B cell (primary cell): ENCODE measurements at regions not wholly inside any gene's neighbourhood (a gene's known extent, or its start where the extent isn't known, plus 50 kb on each side); places are given as distances from the start of the nearest gene placed in this dataset.

Experiments
- ATAC-seq: fragments of 200-7000 bp; cut with Tn5 transposase; one replicate; pipeline ENCODE4 v1.10.0; 2021; ENCODE audit warnings: low read depth, mild to moderate bottlenecking, moderate number of reproducible peaks, moderate library complexity
- CTCF ChIA-PET: fragments of 350-600 bp; sonication (Branson Sonifier 250); formaldehyde crosslinking; loops from one replicate; lab custom pipeline; 2021; ENCODE audit warnings: antibody characterized with exemption, inconsistent platforms; lab: Charles Lee
- POLR2A ChIA-PET: fragments of 350-600 bp; sonication (Branson Sonifier 250); formaldehyde crosslinking; loops from one replicate; lab custom pipeline; 2021; ENCODE audit warnings: antibody characterized with exemption; lab: Charles Lee
- DNase-seq: peaks from one replicate; pipeline ENCODE4 v3.0.0; 2013
- H2AFZ ChIP-seq: 2 replicates; pipeline ENCODE4 v1.6.1; 2012; ENCODE audit warnings: mild to moderate bottlenecking, low read depth, low read length; ENCODE audit not compliant: insufficient read depth, poor library complexity, severe bottlenecking
- H3K27ac ChIP-seq, 2 donors: 1 replicate in 1 of 2; 2 replicates in 1 of 2; pipeline ENCODE4 v1.5.1; 2012 to 2013; ENCODE audit warnings: low read length in 2 of 2, mild to moderate bottlenecking in 2 of 2, moderate library complexity in 1 of 2
- H3K27me3 ChIP-seq, 4 experiments: fragments of 200-600 bp in 1 of 4; sonication (generic) in 1 of 4; replicated peaks in 1 of 4; 1 replicate in 2 of 4; 2 replicates in 2 of 4; pipeline versions ENCODE4 v1.6.1 to v1.7.0; 2013 to 2016; ENCODE audit warnings: low read length in 3 of 4, mild to moderate bottlenecking in 2 of 4, mixed read lengths in 1 of 4, moderate library complexity in 1 of 4; ENCODE audit not compliant: insufficient read depth in 4 of 4, control insufficient read depth in 3 of 4; ENCODE audit errors: control extremely low read depth in 1 of 4
- H3K36me3 ChIP-seq, 2 experiments: replicated peaks in 1 of 2; 1 replicate in 1 of 2; 2 replicates in 1 of 2; pipeline versions ENCODE4 v1.6.1 to v1.7.1; 2013; ENCODE audit warnings: low read length in 1 of 2; ENCODE audit not compliant: insufficient read depth in 2 of 2, control insufficient read depth in 1 of 2; ENCODE audit errors: control extremely low read depth in 1 of 2, extremely low read depth in 1 of 2
- H3K4me1 ChIP-seq, 2 donors: fragments of 200-600 bp in 1 of 2; sonication (generic) in 1 of 2; 1 replicate in 1 of 2; 2 replicates in 1 of 2; pipeline versions ENCODE4 v1.5.1 to v1.6.1; 2013 to 2017; ENCODE audit warnings: low read length in 2 of 2; ENCODE audit not compliant: control insufficient read depth in 2 of 2, insufficient read depth in 2 of 2
- H3K4me2 ChIP-seq: replicated peaks from 2 replicates; pipeline ENCODE3; 2012; ENCODE audit warnings: mild to moderate bottlenecking, low read depth, low read length; ENCODE audit not compliant: poor library complexity, severe bottlenecking
- H3K4me3 ChIP-seq, 5 experiments: fragments of 200-600 bp in 1 of 5; sonication (generic) in 1 of 5; 1 replicate in 3 of 5; 2 replicates in 2 of 5; pipeline versions ENCODE4 v1.5.1 to v1.7.0; 2011 to 2016; ENCODE audit warnings: low read length in 4 of 5, mild to moderate bottlenecking in 4 of 5, low read depth in 2 of 5, control low read depth in 1 of 5, moderate library complexity in 1 of 5; ENCODE audit not compliant: insufficient read depth in 1 of 5; ENCODE audit errors: control extremely low read depth in 1 of 5, extremely low read depth in 1 of 5
- H3K79me2 ChIP-seq: fragments of 200-600 bp; sonication (generic); one replicate; pipeline ENCODE4 v1.6.0; 2016; ENCODE audit warnings: low read length; ENCODE audit not compliant: control insufficient read depth, insufficient read depth
- H3K9ac ChIP-seq: fragments of 200-600 bp; sonication (generic); 2 replicates; pipeline ENCODE4 v1.6.1; 2017; ENCODE audit warnings: mild to moderate bottlenecking, low read length, moderate library complexity
- H3K9me3 ChIP-seq, 3 donors: one replicate each; pipeline versions ENCODE4 v1.6.1 to v1.7.1; 2013; ENCODE audit warnings: low read length in 2 of 3; ENCODE audit not compliant: control insufficient read depth in 2 of 3, insufficient read depth in 1 of 3; ENCODE audit errors: control extremely low read depth in 1 of 3
- H4K20me1 ChIP-seq: 2 replicates; pipeline ENCODE4 v1.6.0; 2012; ENCODE audit warnings: mild to moderate bottlenecking, low read length; ENCODE audit not compliant: insufficient read depth, control insufficient read depth, poor library complexity, severe bottlenecking
- H3K27ac Mint-ChIP-seq: one replicate; pipeline ENCODE4 v1.8.0; 2021; ENCODE audit warnings: mixed read lengths
- H3K27me3 Mint-ChIP-seq: one replicate; pipeline ENCODE4 v1.8.0; 2021; ENCODE audit warnings: mixed read lengths
- H3K4me1 Mint-ChIP-seq: one replicate; pipeline ENCODE4 v1.8.0; 2021; ENCODE audit warnings: mixed read lengths
- H3K4me3 Mint-ChIP-seq: one replicate; pipeline ENCODE4 v1.8.0; 2021; ENCODE audit warnings: mixed read lengths
- H3K9me3 Mint-ChIP-seq: one replicate; pipeline ENCODE4 v1.8.0; 2022; ENCODE audit warnings: mixed read lengths; ENCODE audit not compliant: insufficient read depth
- EZH2 ChIP-seq: IDR thresholded peaks from 2 replicates; pipeline ENCODE4 v1.6.1; 2012; ENCODE audit warnings: borderline replicate concordance, low read depth, mild to moderate bottlenecking, moderate library complexity, low read length; ENCODE audit not compliant: insufficient read depth, poor library complexity, severe bottlenecking
- WGBS: methylation state at CpG from one replicate; pipeline ENCODE4 v1.1.5; 2013; ENCODE audit warnings: missing lambda C conversion rate; ENCODE audit not compliant: insufficient coverage; 5-methylcytosine and 5-hydroxymethylcytosine counted together
- intact Hi-C: fragments of 100-400 bp; cut with micrococcal nuclease; formaldehyde crosslinking; loops from one replicate; pipeline ENCODE4 v1.10.0; 2022
- TF ChIP-seq, protein P1 (sequence below): fragments of 200-600 bp; IDR thresholded peaks from one replicate; pipeline ENCODE4 v1.8.0; 2022; ENCODE audit warnings: antibody characterized with exemption, mild to moderate bottlenecking

DNA sequence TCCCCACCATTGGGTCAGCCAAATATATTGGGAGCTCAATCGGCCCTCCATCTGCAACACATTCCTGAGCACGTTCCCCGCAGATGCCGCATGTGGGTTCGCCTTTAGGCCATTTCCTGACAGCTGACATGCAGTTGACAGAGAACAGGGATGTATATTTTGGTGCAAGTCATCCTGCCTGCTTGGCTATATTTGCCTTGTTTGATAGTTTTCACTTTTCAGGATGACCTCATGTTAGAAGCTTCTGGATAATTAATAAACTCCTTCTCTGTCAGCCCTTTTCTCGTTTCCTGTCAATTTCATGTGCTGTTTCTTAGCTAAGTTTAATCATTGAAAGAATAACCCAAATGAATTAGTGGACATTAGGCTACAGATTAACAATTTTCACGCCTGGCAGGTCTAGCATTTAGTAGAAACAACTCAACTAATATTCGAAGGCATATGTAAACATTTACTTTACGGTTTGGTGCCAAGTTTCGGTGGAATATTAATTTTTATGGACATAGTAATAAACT, 105.8 kb upstream of the SLC5A12 start:
- Histone ChIP-seq H3K4me2 (no peak overlapping the region), H3K9ac (no peak overlapping the region), H3K4me3 (no peak overlapping the region), H3K36me3 (no peaks in the 10 kb centered on the region), H3K27me3 (no peaks in the 10 kb centered on the region), H2AFZ (no peak overlapping the region), H4K20me1 (no peaks in the 10 kb centered on the region), H3K4me1 (no peaks in the 10 kb centered on the region), H3K27ac (no peak overlapping the region), H3K9me3 (peaks cover 3 to 19% (median 9%) of the 10 kb centered on the region in 3 donors), H3K79me2 (no peaks in the 10 kb centered on the region)
- ChIA-PET POLR2A (no interaction called here), CTCF (no interaction called here)
- no peaks in the 10 kb centered on the region for H3K27me3 Mint-ChIP-seq
- WGBS, result 91% methylated on average over 5 of the region's 10 CpGs
- H3K9me3 Mint-ChIP-seq, result peaks cover 11% of the 10 kb centered on the region
- no peak overlapping the region for H3K4me3 Mint-ChIP-seq
- TF ChIP-seq, protein P1, sequence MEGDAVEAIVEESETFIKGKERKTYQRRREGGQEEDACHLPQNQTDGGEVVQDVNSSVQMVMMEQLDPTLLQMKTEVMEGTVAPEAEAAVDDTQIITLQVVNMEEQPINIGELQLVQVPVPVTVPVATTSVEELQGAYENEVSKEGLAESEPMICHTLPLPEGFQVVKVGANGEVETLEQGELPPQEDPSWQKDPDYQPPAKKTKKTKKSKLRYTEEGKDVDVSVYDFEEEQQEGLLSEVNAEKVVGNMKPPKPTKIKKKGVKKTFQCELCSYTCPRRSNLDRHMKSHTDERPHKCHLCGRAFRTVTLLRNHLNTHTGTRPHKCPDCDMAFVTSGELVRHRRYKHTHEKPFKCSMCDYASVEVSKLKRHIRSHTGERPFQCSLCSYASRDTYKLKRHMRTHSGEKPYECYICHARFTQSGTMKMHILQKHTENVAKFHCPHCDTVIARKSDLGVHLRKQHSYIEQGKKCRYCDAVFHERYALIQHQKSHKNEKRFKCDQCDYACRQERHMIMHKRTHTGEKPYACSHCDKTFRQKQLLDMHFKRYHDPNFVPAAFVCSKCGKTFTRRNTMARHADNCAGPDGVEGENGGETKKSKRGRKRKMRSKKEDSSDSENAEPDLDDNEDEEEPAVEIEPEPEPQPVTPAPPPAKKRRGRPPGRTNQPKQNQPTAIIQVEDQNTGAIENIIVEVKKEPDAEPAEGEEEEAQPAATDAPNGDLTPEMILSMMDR, result no peak
- TF ChIP-seq EZH2, result no peak
- H3K4me1 Mint-ChIP-seq, result no peaks in the 10 kb centered on the region
- intact Hi-C loops, result no loop called here
- DNase-seq (no peak), ATAC-seq (no peak)
- no peak overlapping the region for H3K27ac Mint-ChIP-seq

DNA sequence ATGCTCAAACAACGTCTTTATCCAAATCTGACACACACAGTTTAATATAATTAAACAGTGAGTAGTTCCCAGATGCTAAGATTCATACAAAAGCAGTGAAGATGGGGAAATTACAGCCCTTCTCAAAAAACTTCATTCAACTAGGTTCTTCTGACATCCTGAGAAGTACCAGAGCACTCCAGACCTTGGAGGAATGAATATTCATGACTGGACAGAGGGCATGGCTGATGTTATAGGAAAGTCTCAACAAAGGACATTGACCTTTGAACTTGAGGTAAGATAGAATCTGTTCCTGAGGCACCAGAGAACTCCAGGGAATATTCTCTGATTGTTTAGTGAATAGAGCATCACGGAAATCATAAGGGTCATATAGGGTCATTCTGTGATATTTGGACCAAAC, 106.4 kb upstream of the SLC5A12 start:
- Histone ChIP-seq H3K9me3 (peaks cover 3 to 15% (median 8%) of the 10 kb centered on the region in 3 donors), H3K9ac (no peak overlapping the region), H3K27ac (no peak overlapping the region), H3K4me1 (no peaks in the 10 kb centered on the region), H3K27me3 (no peaks in the 10 kb centered on the region), H3K79me2 (no peaks in the 10 kb centered on the region), H3K4me2 (no peak overlapping the region), H2AFZ (no peak overlapping the region), H3K36me3 (no peaks in the 10 kb centered on the region), H3K4me3 (no peak overlapping the region), H4K20me1 (no peaks in the 10 kb centered on the region)
- ChIA-PET CTCF (no interaction called here), POLR2A (no interaction called here)
- WGBS, result 67% methylated on average over 1 of the region's 2 CpGs
- Mint-ChIP-seq H3K4me3 (no peak overlapping the region), H3K9me3 (peaks cover 6% of the 10 kb centered on the region), H3K27ac (no peak overlapping the region), H3K4me1 (no peaks in the 10 kb centered on the region), H3K27me3 (no peaks in the 10 kb centered on the region)
- no peak for TF ChIP-seq EZH2
- ATAC-seq, result no peak
- no peak for DNase-seq
- intact Hi-C loops, result no loop called here
